ENCODE measurements at regions not wholly inside any gene's neighbourhood (a gene's known extent, or its start where the extent isn't known, plus 50 kb on each side); places are given as distances from the start of the nearest gene placed in this dataset.

GRCh38 chr21:43329711-43330269 lies 97.1 kb downstream of the SIK1 start:
- TF ChIP-seq CTCF (IDR thresholded peaks at IDR 0.05; ENCODE audit: low read depth, low read length) (no peak), EZH2phosphoT487 (IDR thresholded peaks at IDR 0.05; ENCODE audit: low read depth) (no peak)
